Left hindlimb (tissue), 1 donor: ENCODE measurements at regions not wholly inside any gene's neighbourhood (a gene's known extent, or its start where the extent isn't known, plus 50 kb on each side); places are given as distances from the start of the nearest gene placed in this dataset.
A peak's percentile ranks its signal among the peaks of the same experiment; 100 is the strongest.

Experiments used
- DNase-seq: peaks from one replicate; pipeline ENCODE4 v3.0.0-alpha.2; 2018

GRCh38 chr7:46854958-46855473 is 726.9 kb downstream of the TNS3 start:
- no peak for DNase-seq

GRCh38 chr7:46853451-46853850 is 728.5 kb downstream of the TNS3 start:
- DNase-seq, result no peak

GRCh38 chr7:46852795-46853194 is 729.1 kb downstream of the TNS3 start:
- no peak for DNase-seq

GRCh38 chr7:46850563-46851330 is 731.2 kb downstream of the TNS3 start:
- DNase-seq, result no peak

GRCh38 chr7:46848944-46849343 is 733.0 kb downstream of the TNS3 start:
- DNase-seq, result no peak

- no peak for DNase-seq
Observed at GRCh38 chr7:46848311-46848710, 733.6 kb downstream of the TNS3 start.

DNA sequence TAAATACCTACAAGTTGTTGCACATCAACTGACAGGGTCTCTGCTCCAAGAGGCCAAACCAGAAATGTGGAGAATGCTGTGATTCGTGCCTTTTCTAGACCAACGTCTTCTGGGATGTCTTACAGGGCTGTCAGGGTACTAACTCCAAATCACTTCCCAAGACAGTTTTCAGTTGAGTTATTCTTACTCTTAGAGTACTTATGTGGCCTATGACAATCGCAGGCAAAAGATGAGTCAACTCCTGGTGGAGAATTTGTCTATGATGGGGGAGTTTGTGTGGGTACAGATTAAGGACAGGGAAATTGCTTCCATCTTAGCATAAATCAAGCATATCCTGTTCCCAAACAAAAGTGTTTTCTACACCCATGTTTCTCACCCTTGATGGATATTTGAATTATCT is 734.8 kb downstream of the TNS3 start:
- no peak for DNase-seq

GRCh38 chr7:46844486-46844885 is 737.4 kb downstream of the TNS3 start:
- DNase-seq, result peak; percentile 34

GRCh38 chr7:46841248-46841647 is 740.7 kb downstream of the TNS3 start:
- no peak for DNase-seq

DNA sequence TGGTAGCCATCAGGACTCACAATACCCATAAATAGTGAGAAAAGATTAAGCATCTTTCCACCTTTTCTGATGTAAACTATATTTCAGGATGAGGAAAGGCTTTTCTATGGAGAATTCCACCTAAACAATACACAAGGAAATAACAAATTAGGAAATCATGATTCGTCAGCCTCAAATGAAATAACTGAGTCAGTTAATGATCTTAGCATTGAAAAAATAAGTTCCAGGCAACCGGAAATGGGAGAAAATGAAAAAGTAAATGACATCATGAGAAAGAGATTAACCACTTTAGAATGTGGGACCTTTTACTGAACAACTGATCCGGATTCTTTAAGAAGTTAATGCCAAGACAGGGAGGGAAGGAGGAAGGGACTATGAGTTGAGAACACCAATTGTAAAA is 742.3 kb downstream of the TNS3 start:
- no peak for DNase-seq

- no peak for DNase-seq
Observed at GRCh38 chr7:46838463-46838862, 743.4 kb downstream of the TNS3 start.

DNA sequence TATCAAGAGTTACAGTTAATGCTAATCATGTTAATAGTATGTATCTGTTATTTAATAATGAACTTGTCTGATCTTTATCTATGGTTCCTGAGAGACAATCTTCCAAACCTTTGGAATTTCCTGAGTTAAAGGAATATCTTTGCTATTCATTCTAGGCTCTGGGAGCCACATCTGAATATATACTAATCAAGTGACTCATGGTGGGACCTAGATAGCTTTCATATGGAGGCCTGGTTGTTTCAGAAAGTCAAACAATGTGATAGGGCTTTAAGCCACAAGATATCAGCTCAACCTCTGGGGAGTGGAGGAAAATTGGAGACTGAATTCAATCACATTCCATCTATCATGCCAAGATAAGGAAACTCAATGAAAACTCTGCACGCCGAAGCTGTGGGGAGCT is 746.4 kb downstream of the TNS3 start:
- no peak for DNase-seq

DNA sequence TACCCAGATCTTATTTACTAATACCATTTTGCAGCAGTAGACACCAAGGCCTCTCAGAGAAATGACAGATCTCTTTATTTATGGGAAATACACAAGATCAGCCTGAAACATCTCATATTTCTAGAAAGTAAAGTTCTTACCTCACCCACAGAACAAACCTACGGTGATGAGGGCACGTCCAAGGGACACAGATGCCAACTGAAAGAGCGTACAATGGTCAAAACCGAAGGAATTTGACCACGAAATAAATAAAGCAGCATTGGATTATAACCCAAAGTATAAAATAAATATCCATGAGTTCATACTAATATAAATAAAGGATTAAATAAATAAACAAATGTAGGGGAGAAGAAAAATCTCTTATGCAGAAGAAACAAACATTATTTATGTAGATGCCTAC is 747.0 kb downstream of the TNS3 start:
- no peak for DNase-seq

DNA sequence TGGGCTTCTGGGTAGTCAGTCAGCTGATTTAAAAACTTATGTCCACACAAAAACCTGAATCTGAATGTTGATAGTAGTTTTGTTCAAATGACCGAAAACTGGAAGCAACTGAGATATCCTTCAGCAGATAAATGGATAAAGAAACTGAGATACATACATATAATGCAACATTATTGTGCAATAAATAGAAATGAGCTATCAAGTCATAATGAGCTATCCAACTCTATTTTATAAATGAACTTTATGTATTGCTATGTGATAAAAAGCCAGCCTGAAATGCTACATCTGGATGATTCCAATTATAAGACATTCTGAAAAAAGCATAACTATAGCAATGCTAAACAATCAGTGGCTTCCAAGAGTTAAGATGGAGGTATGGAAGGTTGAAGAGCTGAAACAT is 748.7 kb downstream of the TNS3 start:
- DNase-seq, result no peak

DNA sequence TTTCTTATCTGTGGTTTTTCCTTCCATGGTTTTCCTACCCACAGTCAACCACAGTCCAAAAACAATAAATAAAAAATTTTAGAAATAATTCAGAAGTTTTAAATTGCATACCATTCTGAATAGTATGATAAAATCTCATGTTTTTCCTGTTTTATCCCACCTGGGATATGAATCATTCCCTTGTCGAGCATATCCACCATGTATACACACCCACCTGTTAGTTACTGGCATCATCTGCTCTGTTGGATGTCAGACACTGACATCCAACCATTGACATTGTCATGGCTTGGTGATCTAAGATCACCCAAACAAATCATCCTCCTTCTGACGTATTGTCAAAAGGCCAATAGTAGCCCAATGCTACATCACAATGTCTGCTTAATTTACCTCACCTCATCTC is 749.8 kb downstream of the TNS3 start:
- DNase-seq, result no peak

- no peak for DNase-seq
Observed at GRCh38 chr7:46819819-46820218, 762.1 kb downstream of the TNS3 start.

- DNase-seq, result no peak
Observed at GRCh38 chr7:46814516-46815250, 767.2 kb downstream of the TNS3 start.

DNA sequence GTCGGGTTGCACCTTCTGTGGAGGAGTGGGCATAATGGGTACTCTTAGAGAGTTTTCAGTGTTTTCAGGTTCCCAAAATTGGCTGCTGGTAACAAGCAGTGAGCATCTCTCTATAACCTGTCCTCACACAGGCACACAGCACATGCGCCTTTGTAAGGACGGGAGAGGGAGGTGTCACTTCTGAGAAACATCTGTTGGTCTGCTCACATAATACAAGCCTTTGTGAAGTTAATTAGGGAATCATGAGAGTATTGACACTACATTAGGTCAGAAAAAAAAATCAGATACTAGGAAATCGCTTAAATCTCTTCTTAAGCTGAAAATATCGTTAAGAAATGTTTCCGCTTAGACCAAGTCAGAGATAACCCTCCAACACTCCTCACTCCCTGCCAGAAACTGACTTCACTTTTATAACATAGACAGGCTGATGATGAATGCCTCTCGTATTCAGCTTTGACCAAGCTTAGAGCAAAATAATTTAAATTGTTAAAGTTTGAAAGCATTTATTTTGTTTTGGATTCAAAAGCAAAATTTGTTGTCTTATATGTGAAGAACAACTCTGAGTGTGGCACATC is 769.7 kb downstream of the TNS3 start:
- no peak for DNase-seq

- peak; percentile 74 for DNase-seq
Observed at GRCh38 chr7:46811529-46811928, 770.4 kb downstream of the TNS3 start.

DNA sequence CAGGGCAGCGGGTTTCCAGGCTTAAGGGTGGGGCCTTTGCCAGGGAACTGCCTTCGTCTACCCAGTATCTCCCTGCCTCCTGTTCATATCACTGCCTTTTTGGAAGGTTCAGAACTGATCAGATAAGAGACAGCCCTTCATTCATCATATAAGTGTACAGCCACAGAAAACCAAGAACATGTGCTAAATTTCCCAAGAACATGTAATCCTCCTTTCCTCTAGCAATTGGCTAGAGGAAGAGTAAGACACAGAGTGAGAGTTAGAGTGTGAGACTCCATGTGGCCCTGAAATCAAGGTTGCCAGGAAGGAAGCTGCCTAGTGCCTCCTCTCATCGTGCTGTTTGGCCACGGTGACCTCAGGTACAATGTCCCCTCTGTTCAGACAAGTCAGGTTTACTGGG is 770.9 kb downstream of the TNS3 start:
- DNase-seq, result no peak

DNA sequence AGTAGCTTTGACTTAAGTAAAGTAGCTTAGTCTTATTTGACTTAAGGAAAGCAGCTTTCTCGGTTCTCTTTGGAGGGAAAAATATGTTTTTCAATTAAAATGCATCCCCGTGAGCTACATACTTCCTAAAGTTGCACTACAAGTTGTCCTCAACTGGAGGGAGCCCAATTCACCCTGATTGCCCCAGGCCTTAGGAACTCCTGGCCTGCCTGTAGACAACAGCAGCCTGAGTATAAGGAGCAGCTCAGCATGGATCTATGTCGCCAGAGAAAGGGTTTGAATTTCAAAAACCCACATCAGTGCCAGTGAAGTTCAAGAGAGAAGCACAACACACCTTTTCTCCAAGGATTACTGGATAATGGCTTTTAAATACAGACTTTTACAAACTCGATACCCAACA is 772.0 kb downstream of the TNS3 start:
- DNase-seq, result no peak

- DNase-seq, result no peak
Observed at GRCh38 chr7:46806856-46807255, 775.1 kb downstream of the TNS3 start.

DNA sequence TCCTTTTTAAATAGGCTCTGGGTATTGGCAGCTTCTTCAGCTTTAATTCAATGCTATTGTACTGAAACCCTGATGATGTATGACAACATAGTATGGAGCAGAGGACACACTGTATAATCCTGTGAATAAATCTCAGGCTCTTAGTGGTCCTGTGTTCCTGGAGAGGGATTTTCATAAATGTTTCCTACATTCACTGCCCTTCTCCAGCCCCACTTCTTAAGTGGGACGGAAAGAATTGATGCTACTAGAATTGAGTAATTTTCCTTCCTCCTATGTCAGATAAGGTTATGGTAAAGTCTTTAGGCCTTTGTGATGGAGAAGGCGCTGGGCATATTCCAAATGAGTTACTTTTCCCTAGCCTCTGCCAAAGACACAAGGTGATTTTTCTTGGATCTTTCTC is 779.4 kb downstream of the TNS3 start:
- DNase-seq, result no peak

- DNase-seq, result no peak
Observed at GRCh38 chr7:46791188-46791587, 790.7 kb downstream of the TNS3 start.
